ENCODE measurements at regions not wholly inside any gene's neighbourhood (a gene's known extent, or its start where the extent isn't known, plus 50 kb on each side); places are given as distances from the start of the nearest gene placed in this dataset.

DNA sequence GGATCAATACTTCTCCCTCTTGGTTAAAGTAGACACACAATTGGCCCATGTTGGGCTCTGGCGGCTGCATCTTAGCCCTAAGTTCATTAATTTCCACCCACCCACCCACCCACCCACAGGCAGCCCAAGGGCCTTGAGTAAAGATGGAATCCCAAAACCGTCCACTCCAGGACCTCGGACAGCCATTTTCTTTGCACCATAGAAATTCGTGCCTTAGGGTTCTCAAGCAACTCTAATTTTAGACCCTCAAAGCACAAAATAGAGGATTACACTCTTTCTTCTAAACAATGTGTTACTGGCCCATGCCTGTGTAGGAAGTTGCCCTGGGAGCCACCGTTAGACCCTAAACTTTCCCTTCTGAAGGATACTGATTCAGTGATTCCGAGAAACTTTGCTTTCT, 568.5 kb downstream of the IRX1 start:
- Histone ChIP-seq H3K9me3 (no peaks in the 10 kb centered on the region), H3K27me3 (no peaks in the 10 kb centered on the region), H3K36me3 (no peaks in the 10 kb centered on the region), H3K4me3 (no peak overlapping the region), H3K4me1 (no peaks in the 10 kb centered on the region), H3K27ac (no peak overlapping the region)
- 81 to 92% (median 89%) methylated on average over 6 of the region's 6 CpGs for WGBS, 5 donors
- TF ChIP-seq EP300 (IDR thresholded peaks at IDR 0.05) (no peak), POLR2AphosphoS5 (IDR thresholded peaks at IDR 0.05) (no peak), POLR2A (IDR thresholded peaks at IDR 0.05) (no peak)
- TF ChIP-seq, protein P1, sequence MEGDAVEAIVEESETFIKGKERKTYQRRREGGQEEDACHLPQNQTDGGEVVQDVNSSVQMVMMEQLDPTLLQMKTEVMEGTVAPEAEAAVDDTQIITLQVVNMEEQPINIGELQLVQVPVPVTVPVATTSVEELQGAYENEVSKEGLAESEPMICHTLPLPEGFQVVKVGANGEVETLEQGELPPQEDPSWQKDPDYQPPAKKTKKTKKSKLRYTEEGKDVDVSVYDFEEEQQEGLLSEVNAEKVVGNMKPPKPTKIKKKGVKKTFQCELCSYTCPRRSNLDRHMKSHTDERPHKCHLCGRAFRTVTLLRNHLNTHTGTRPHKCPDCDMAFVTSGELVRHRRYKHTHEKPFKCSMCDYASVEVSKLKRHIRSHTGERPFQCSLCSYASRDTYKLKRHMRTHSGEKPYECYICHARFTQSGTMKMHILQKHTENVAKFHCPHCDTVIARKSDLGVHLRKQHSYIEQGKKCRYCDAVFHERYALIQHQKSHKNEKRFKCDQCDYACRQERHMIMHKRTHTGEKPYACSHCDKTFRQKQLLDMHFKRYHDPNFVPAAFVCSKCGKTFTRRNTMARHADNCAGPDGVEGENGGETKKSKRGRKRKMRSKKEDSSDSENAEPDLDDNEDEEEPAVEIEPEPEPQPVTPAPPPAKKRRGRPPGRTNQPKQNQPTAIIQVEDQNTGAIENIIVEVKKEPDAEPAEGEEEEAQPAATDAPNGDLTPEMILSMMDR (IDR thresholded peaks at IDR 0.05) = no peak
- DNase-seq = no peak
- intact Hi-C loops (cut with DNase I; ENCODE audit: low total_unique reads) = no loop called here

DNA sequence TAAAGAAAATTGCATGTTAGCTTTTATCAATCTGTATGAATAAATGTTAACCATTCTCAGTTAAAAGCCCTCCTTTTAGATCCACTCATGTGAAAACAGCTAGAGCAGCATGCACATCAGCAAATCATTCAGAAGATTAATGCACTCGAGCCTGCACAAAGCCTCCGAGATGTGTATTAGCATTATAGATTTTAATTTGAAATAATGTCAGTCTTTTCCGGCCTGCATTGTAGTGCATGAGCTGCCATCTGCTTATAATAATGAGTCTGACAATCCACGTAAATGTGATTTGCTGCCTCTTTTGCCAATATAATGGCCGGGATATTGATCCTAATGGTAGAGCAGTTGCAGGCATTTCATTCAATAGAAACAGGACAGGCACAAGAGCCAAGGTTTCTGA, 585.1 kb downstream of the IRX1 start:
- no peak for DNase-seq
- intact Hi-C loops (cut with DNase I; ENCODE audit: low total_unique reads) = no loop called here
- Histone ChIP-seq H3K27ac (no peak overlapping the region), H3K4me3 (no peak overlapping the region), H3K4me1 (no peaks in the 10 kb centered on the region), H3K36me3 (no peaks in the 10 kb centered on the region), H3K27me3 (no peaks in the 10 kb centered on the region), H3K9me3 (peaks cover 0 to 24% (median 19%) of the 10 kb centered on the region in 4 donors)
- TF ChIP-seq EP300 (IDR thresholded peaks at IDR 0.05) = no peak
- TF ChIP-seq POLR2A (IDR thresholded peaks at IDR 0.05) = no peak
- TF ChIP-seq, protein P1 (IDR thresholded peaks at IDR 0.05) = no peak
- no peak for TF ChIP-seq POLR2AphosphoS5 (IDR thresholded peaks at IDR 0.05)
- 68 to 85% (median 82%) methylated on average over 5 of the region's 5 CpGs for WGBS, 5 donors

DNA sequence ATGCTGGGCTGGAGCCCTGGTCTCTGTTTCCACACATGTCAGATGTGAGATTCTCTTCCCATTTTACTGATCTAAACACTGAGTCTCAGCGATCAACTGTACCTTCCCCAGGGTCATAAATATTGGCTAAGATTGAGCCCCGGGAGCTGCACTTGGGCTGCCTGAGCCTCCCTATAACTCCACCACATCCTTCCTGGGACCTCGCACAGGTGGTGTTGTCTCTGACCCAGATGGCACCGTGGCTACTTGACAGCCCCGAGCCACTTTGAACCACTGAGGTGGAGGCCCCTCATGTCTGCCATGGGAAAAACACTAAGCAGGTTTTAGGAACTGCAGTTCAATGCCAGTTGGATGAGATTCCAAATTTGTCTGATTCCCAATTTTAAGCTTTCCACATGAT, 586.5 kb downstream of the IRX1 start:
- Histone ChIP-seq H3K27me3 (no peaks in the 10 kb centered on the region), H3K4me3 (no peak overlapping the region), H3K36me3 (no peaks in the 10 kb centered on the region), H3K9me3 (peaks cover 0 to 27% (median 20%) of the 10 kb centered on the region in 4 donors), H3K27ac (no peak overlapping the region), H3K4me1 (no peaks in the 10 kb centered on the region)
- no peak for DNase-seq
- intact Hi-C loops (cut with DNase I; ENCODE audit: low total_unique reads) = no loop called here
- 88 to 96% (median 91%) methylated on average over 5 of the region's 5 CpGs for WGBS, 5 donors
- TF ChIP-seq, protein P1 (IDR thresholded peaks at IDR 0.05) = no peak
- no peak for TF ChIP-seq EP300 (IDR thresholded peaks at IDR 0.05)
- TF ChIP-seq POLR2A (IDR thresholded peaks at IDR 0.05) = no peak
- TF ChIP-seq POLR2AphosphoS5 (IDR thresholded peaks at IDR 0.05) = no peak

DNA sequence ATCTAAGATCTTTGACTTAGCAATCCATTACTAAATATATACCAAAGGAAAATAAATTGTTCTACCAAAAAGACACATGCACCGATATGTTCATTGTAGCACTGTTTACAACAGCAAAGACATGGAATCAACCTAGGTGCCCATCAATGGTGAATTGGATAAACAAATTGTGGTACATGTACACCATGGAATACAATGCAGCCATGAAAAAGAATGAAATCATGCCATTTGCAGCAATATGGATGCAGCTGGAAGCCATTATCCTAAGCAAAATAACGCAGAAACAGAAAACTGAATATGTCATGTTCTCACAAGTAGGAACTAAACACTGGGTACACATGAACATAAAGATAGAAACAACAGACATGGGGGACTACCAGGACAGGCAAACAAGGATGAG, 589.5 kb downstream of the IRX1 start:
- WGBS, 5 donors = 82 to 97% (median 92%) methylated on average over 2 of the region's 2 CpGs
- no peaks in the 10 kb centered on the region for H3K4me1 ChIP-seq
- H3K9me3 ChIP-seq = peaks cover 0 to 27% (median 15%) of the 10 kb centered on the region in 4 donors
- H3K36me3 ChIP-seq = no peaks in the 10 kb centered on the region
- no peak overlapping the region for H3K27ac ChIP-seq
- H3K27me3 ChIP-seq = no peaks in the 10 kb centered on the region
- intact Hi-C loops (cut with DNase I; ENCODE audit: low total_unique reads) = no loop called here
- no peak for TF ChIP-seq EP300 (IDR thresholded peaks at IDR 0.05)
- TF ChIP-seq POLR2AphosphoS5 (IDR thresholded peaks at IDR 0.05) = no peak
- no peak for TF ChIP-seq POLR2A (IDR thresholded peaks at IDR 0.05)
- TF ChIP-seq, protein P1 (IDR thresholded peaks at IDR 0.05) = no peak
- DNase-seq = no peak
- no peak overlapping the region for H3K4me3 ChIP-seq
